VCaP (cell line): ENCODE measurements at regions not wholly inside any gene's neighbourhood (a gene's known extent, or its start where the extent isn't known, plus 50 kb on each side); places are given as distances from the start of the nearest gene placed in this dataset.

Source experiments
- H3K27ac ChIP-seq: fragments of 450-650 bp; 2 replicates; pipeline ENCODE4 v1.5.1; 2017
- TF ChIP-seq, protein P1 (sequence below): fragments of 450-650 bp; conservative IDR thresholded peaks from 2 replicates; pipeline ENCODE4 v1.5.1; 2017; ENCODE audit warnings: mild to moderate bottlenecking, moderate library complexity

DNA sequence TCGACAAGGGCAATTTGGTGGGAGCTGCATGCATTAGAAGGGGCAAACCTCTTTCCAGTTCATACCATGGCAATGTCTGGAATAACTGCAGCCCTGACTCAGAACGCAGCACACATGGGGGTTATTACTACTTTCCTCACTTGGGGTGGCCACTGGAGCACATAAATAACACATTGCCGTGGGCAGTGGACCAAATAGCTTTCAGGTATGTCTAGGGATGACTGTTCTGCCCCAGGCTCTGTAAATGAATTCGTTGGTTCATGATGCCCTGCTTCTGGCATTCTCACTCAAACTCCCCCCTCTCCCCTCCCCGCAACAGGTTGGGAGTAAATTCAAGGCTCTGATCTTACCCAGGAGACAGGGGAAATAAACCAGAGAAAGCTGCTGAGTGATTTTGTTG lies 238.0 kb upstream of the PLET1 start:
- H3K27ac ChIP-seq, result no peak overlapping the region

DNA sequence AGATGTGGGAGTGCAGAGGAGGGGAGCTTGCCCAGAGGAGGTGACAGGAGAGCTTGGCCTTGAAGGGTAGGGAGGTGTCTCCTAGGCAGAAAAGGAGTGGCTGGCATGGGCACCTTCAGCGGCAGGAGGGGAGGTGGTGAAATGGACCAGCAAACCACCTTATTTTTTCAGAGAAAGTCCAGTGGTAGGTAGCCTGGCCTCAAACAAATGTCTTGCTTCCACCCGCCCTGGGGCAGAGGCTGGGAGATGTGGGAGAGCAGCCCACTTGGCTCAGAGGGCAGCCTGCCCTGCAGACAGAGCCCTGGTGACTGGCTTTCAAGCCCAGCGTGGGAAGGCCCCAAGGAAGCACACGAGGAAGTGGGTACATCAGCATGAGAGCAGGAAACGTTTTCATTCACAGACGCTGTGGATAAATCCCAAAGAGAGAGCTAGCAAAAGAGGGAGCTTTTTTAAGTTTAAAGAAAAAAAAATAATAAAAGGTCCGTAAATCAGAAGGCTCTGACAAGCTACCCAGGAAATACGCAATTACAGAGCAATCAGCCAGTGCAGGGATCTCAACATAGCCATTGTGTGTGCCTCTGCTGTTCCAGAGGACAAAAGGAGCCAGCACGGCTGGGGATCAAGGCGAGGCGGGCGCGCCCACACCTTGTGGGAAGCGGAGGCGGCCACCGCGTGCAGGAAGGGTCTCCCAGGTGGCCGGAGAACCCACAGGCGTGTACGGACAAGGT lies 238.7 kb upstream of the PLET1 start:
- TF ChIP-seq, protein P1, sequence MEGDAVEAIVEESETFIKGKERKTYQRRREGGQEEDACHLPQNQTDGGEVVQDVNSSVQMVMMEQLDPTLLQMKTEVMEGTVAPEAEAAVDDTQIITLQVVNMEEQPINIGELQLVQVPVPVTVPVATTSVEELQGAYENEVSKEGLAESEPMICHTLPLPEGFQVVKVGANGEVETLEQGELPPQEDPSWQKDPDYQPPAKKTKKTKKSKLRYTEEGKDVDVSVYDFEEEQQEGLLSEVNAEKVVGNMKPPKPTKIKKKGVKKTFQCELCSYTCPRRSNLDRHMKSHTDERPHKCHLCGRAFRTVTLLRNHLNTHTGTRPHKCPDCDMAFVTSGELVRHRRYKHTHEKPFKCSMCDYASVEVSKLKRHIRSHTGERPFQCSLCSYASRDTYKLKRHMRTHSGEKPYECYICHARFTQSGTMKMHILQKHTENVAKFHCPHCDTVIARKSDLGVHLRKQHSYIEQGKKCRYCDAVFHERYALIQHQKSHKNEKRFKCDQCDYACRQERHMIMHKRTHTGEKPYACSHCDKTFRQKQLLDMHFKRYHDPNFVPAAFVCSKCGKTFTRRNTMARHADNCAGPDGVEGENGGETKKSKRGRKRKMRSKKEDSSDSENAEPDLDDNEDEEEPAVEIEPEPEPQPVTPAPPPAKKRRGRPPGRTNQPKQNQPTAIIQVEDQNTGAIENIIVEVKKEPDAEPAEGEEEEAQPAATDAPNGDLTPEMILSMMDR, result no peak
- H3K27ac ChIP-seq, result no peak overlapping the region

More for the DNA sequence above, 238.0 kb upstream of the PLET1 start:
- TF ChIP-seq, protein P1, result no peak

DNA sequence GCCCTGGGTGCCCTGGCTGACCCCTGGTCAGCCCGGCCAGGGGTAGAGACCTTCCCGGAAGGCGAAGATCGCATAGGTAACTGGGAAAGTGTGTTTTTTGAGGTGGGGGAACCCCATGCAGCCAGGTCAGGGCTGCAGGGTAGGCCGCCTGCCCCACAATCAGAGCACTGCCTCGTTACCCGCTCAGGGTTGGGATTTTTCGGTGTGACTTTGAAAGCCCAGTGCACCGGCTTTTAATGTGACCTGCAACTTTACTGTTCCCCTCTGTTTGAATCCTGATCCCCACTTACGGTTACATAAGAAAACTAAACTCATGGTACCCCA lies 239.2 kb upstream of the PLET1 start:
- TF ChIP-seq, protein P1, result no peak
- H3K27ac ChIP-seq, result no peak overlapping the region

DNA sequence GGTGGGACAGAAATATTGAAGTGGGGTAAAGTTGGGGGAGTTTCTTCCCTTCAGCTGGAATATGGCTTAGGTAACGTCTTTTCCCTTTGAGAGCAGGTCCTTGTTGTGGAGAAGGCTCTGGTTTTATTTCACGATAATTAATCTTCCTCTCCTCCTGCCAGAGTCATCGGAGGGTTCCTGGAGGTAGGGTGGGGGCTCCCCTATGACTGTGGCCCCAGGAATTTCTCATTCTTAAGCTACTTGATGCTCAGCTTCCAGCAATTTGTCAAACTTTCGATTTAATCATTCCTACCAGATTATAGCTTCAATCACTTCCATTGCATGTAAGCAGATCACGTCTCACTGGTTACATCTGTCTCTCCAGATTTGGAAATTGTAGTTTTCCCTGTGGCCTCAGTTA lies 242.8 kb upstream of the PLET1 start:
- TF ChIP-seq, protein P1, result no peak
- H3K27ac ChIP-seq, result no peak overlapping the region

DNA sequence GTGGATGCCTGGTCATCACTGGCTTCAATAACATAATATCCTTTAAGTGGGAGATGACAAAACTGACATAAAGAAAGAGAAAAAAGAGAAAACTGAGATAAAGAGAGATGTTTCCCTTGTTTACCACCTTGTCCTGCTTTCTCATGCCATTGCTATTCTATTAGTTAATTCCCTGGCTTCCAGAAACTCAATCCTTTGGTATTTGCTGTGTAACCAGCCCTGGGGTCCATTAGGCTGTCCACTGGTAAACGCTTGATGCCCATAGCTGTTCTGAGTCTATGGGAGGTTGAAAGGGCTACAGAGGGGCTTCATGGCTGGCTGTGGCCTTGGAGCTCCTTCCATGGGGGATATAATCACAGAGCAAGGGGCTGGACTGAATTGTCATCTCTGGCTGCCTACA lies 243.4 kb upstream of the PLET1 start:
- TF ChIP-seq, protein P1, result no peak

DNA sequence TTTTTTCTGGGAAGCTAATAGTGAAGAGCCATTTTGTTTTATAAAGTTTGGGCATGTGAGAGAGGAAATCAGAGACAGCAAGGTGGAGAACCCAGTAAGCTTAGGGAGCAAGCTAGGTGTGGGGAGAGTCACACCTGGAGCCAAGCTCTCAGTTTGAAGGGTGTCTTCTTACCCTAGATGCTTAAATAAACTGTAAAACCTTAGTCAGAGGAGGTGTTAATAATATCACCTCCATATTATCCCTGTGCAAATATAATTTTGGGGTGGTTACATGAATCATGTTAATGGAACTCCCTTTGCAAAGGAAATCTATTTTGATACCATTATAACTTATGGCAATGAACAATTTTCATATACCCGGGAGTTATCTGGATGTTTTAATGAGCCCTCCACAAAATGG lies 246.2 kb upstream of the PLET1 start:
- TF ChIP-seq, protein P1, result no peak
- H3K27ac ChIP-seq, result no peak overlapping the region

More for the DNA sequence above, 243.4 kb upstream of the PLET1 start:
- no peak overlapping the region for H3K27ac ChIP-seq

DNA sequence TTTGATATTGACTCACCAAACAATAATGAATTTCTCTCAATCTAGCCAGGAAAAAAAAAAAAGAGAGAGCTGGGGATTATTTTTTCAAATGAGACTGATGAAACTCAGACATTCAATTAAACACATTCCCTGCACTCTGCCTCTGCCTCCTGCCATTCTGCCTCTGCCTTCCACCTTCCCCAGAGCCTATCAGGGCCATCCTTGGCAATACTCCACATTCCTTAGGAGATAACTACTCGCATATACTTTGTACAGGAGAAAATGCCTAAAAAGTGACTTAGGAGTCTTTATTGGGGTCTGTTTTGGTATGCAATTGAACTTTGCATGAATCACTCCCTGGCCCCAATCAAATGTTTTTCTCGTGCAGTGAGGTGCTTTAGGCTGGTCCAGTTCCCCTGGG lies 246.6 kb upstream of the PLET1 start:
- TF ChIP-seq, protein P1, result no peak
- no peak overlapping the region for H3K27ac ChIP-seq
